EH (cell line): ENCODE measurements at regions not wholly inside any gene's neighbourhood (a gene's known extent, or its start where the extent isn't known, plus 50 kb on each side); places are given as distances from the start of the nearest gene placed in this dataset.

Experiments used
- DNase-seq: peaks from one replicate; pipeline ENCODE4 v3.0.0-alpha.2; 2015; ENCODE audit warnings: low read depth

DNA sequence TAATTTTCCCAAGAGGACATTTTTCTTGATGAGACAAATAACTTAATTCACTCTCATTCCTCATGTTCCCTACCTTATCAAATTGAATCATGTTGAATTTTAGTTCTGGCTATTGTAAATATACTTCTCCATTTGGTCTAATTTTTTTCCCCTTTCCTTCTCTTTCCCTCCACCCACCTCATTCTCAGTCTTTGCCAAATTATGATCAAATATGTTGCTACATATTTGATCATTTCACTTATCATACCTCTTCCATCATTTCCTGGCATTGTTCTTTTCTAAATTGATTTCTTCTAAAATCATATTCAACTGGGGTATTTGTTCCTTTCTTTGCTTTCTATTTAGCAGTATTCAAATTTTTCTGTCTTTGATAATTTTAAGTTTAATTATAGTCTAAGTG lies 52.3 kb downstream of the HDGFL1 start:
- DNase-seq = no peak

DNA sequence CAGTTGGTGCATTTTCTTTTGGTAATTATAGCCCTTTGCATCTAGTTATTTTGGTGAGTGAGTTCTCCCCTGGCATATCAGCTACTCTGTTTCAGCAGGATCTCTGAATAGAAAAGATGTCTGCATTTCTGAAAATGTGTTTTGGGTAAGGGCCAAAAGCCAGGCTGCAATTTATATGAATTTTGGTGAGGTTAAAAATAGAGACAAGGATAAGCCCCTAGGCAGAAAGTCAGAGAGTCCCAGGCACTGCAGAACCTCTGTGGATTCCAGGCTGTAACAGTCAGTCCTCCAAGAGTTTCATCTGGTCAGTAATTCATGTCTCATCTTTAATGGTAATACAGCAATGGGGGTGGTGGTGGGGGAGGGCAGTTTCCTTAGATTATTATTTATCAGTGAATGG lies 53.0 kb downstream of the HDGFL1 start:
- peak; percentile 80 for DNase-seq

DNA sequence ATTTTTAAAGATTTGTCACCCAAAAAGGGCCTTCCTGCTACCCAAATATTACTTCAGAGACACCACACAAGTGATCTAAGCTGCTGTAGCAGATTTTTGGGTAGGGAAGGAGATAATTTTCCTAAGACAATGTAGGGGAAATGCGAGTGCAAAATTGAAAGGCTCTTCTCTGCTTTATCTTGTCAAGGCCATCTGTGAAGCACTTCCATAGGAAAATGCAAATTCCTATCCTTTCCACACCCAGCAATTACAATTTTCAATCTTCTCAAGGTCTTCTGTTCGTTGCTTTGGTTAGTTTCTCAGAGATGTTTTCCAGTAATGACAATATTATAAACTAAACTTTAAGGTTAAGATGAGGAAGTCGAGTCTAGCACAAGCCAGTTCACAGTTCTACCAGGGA lies 53.4 kb downstream of the HDGFL1 start:
- DNase-seq = no peak

DNA sequence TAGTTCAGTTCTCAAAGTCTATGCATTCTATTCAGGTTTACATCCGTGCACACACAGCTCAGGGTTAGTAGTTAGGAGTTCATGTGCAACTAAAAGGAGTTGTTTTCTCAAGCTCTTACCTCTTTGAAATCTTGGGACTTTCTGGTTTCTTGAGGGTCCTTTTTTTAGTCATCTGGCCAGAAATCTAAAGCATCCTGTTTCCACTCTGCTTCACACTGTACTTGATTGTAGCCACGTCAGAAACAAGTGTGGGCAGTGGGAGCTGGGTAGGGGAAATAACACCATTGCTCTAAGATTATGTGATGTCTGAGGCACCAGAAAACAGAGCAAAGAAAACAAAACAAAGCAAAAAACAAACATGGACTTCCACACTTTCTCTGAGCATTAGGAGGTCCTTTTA lies 58.3 kb downstream of the HDGFL1 start:
- no peak for DNase-seq

DNA sequence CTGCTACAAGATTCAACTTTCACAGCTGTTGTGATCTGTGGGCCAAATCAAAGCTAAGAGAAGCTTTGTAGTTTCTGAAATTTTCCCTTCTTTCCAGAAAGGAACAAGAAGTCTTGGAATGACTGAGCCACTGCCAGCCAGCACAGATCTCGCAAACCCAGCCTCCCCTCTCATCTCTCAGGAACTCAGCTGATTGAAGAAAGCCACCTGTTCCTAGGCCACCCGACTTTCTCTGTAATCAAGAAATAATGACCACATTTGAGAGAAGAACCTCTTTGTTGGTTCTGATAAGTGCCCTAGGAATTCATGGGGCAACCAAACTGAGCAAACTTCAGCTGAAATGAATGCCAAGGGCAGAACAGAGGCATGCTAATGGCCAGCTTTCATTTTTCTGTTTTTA lies 61.7 kb downstream of the HDGFL1 start:
- no peak for DNase-seq

DNA sequence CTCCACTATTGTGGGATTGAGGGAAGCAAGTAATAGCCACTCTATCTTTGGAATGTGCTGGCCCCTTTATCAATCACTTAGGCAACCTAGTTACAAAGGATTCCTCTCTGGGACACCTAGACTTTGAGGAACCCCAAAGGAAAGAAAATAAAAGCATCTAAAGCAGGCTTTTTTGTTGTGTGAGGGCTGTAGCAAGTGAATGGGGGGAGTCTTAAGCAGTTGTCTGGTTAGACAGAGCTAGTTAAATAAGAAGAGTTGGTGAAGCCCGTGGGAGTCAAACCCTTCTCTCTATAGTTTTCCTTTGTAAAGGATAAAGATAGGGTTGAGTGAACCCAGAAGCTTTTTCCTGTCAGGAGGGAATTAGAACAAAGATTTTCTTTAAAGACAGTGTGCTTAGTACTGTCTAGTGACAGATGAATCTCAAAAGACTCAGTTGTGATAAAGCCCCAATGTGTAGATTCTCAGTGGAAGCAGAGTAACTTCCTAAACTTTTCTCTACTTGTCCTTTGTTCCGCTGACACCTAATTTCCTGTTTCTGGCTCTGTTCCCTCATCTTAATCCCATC lies 63.3 kb downstream of the HDGFL1 start:
- no peak for DNase-seq

DNA sequence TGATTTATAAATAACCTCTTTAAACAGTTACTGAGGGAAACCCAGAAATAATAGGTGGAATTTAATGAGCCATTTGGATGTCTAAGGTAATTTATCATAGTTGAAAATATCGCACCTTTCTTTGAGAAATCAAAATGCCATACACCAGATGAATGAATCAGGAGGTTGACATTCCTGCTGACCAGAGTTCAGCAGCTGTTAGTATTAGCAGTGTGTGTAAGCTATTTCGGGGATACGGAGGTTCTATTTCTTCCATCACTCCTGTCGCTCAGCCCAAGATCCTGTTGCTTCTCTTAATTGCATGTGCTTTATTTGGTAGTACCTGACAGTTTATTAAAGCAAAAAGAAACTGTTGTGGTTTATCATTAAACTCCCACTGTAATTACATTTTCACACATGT lies 67.1 kb downstream of the HDGFL1 start:
- DNase-seq = peak; percentile 12

DNA sequence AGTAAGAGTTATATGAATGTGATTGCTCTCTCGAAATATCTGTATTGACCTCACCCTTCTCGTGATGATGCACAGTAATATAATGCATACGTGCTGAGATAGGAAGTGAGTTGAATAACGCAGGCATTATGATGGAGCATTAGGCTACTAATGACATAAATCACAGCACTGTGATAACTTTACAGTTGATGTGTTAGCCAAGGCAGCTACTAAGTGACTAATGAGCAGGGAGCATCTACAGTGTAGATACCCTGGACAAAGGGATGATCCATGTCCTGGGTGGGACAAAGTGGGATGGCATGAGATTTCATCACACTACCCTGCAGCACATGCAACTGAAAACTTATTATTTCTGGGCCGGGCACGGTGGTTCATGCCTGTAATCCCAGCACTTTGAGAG lies 68.4 kb downstream of the HDGFL1 start:
- DNase-seq = no peak

DNA sequence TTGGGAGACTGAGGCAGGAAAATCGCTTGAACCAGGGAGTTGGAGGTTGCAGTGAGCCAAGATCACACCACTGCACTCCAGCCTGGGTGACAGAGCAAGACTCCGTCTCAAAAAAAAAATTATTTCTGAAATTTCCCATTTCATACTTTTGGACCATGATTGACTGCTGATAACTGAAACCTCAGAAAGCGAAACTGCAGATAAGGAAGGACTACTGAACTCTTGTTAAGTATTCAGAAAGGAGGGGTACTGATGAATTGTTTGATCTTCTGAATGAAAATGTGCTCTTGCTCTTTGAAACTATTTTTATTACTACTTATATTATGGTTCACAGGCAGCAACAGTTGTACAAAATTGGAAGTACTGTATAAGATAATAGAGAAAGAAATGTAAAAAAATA lies 69.0 kb downstream of the HDGFL1 start:
- DNase-seq = no peak

DNA sequence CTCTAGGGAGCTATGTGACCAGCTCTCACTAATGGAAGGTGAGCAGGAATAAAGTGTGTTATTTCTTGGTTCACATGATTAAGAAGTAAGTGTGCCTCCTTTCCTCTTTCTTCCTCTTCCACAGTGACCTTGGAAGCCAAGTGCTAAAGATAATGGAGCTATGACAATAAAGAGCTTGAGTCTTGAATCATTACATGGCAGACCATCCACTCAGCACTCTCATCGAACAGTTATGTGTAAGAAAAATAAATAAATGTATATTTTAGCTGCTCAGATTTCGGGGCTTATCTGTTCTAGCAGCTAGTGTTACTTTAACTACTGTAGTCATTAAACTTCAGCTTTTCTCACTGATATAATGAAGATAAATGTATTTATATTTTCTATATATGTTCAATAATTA lies 72.9 kb downstream of the HDGFL1 start:
- DNase-seq = peak; percentile 53

DNA sequence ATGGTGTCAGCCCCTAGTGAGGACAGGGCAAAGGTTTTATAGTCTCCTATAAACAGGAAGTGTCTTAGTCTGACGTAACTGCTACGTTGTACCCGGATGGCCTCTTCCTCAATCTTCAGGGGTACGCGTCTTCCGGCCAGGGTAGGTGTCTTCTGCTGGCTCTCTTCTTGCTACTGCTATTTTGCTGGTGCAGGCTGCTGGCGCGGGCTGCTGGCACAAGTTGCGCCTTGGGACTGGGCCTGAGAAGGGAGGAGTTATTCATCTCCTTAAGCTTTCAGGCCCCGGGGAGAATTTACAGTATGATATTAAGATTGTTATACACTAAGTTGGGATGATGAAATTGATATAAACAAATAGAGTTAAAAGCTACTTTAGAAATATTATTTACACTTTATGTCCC lies 74.4 kb downstream of the HDGFL1 start:
- DNase-seq = no peak

DNA sequence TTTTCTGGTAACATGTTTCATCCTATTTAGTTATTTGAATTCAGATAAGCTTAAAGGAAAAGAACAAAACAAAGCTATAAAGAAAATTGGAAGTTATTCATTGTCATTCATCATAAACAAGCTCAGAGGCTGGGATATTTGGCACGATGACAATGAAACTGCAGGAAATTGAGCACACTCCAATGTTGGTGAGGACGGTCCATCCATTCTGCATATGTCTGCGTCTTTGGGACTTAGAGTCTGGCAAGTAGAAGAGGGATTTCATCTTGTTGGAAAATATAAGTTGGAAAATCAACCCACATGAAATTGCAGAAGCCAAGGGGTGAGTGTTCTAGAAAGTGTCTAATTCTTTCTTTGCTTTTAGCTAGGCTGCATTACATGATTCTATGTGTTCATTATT lies 78.4 kb downstream of the HDGFL1 start:
- DNase-seq = no peak

DNA sequence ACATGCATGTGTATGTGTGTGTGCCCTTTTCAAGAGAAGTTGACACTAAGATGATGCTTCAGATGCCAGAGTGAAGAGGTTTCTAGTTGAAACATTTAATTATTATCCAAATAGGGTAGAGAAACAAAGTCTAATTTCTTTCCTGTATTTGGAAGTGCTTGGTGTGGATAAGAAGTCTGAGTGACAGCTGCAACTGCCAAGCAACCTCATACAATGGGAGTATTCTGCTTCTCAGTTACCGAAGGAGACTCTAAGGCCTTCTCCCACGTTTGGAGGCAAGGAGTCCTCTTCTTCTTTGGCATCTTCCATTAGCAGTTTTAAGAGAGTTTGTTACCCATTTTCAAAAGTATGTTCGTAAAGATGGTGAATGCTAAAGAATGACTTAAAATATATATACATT lies 82.4 kb downstream of the HDGFL1 start:
- DNase-seq = no peak

DNA sequence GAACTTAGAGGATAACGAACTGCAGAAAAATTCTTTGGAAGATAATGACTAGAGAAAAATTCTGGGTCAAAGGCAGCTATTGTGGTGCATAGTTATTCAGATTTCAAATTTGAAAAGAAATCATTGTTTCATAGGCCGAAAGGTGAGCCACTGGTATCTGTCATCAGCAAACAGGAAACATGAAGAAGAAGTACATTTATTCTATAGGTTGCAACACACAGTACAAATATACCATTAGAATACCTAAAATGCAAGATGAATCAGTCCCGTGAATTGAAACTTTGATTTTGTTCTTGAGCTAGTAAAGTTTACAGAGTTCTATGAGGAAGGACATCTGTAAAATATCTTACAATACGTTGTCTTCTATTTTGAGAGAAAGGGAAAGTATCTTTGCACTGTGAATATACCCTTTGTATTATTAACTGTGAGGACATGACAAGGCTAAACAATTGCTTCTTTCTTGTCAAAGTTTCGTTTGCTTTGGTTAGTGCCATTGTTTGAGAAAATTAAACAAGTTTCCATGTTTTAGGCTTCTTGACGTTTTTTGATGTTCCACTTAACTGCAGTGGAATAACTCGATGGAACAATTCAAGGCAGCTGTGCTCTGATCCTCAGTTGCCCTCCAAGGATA lies 84.7 kb downstream of the HDGFL1 start:
- no peak for DNase-seq

DNA sequence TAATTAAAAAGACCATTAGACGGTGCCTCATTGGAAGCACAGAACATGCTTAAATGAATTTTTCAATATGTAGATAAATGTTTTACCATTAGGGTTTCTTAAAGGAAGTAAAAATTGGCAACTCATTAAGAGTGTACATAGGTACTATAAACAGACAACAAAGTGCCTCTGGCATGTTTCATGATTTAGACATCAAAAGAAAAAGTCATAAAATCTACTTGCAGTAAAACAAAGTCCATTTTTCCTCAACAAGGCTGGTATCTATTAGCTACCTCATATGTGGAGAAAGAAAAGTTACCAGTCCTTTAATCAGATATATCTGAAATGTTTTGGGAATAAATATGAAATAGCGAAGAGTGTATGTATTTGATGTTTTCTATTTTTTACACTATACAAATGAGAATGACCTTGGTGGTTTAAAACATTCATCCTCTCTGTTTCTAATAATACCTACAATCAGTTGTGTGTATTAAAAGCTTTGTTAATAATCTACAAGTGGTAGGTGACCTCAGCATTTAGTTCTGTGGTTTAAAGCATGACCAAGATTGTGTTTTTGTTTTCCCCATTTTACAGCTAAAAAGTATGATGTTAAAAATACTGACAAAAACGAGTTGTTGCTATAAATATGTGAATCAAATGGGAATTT lies 87.5 kb downstream of the HDGFL1 start:
- no peak for DNase-seq

DNA sequence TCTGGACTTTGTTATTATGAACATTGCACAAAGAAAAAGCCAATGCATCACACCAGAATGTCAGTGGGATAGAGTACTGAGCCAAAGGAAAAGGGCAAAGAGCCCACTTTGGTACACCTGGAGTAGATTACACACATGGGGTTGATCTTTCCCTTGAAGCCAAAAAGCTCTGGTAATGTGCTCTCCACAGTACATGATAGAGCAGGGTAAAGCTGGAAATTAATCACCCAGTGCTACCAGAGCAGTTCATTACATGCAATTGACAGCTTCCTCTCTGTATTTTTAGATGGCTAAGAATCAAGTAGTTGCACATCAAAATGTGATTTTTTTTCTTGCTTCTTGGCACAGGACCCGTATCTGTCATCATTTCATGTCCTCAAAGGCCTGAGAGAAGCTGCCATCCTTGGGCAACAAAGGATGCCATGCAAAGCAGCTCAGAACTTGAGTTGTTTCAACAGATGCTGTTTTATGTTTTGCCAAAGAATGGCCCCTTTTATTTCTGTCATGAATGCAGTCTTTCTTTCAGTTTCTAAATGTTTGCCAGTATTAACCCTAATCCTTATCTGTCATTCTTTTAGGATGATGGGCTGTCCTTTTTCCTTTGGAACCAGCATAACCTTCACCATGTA lies 88.1 kb downstream of the HDGFL1 start:
- DNase-seq = no peak

DNA sequence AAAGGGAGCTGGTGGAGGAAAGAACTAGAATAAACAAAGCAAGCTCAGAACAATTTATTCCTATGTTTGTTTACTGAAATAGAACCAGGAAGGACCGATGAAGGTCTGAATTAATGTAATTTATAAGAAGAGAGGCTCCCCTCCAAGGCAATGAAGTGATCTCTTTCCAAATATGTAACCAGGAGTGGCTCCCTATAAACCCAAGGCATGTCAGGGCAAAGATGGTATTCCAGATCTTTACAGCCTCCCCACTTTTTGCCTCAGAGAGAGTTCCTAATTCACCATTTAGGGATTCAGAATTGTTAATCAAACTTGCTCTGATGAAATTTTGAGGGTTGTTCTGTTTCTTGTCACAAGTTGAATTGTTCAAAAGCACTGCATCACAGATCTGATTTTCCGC lies 88.8 kb downstream of the HDGFL1 start:
- no peak for DNase-seq

DNA sequence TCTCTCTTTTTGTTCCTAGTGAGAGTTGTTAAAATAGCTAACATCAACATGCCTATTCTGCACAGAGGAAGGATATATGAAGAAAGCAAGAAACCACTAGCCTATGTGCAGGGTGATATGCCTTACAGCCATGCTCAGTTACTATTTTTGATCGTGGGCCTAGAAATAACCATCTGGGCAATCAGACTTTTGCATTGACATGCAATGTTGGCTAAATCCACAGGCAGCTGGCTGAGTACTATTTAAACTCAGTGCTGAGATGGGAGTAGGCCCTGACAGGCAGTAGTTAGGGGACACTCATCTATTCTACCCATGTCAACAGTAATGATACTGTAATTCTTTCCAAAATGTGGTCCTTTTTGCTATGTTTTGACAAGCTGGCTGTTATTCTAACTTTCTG lies 89.6 kb downstream of the HDGFL1 start:
- DNase-seq = no peak

DNA sequence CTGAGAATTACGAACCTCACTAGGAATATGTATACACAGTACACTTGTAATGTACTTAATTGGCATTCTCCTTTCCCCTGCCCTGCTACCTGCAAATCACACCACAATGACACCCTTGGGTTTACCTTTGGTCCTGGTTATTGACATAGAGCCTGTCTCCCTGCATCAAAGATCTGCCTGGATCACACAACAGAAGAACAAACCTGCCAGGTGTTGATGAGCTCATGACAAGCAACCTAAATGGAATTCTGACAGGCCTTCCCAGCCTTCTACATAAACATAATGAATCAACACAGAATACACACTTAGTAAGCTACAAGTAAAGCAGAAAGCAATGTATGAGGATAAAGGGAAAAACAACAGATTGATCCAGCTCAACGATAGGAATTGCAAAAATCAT lies 95.6 kb downstream of the HDGFL1 start:
- no peak for DNase-seq

DNA sequence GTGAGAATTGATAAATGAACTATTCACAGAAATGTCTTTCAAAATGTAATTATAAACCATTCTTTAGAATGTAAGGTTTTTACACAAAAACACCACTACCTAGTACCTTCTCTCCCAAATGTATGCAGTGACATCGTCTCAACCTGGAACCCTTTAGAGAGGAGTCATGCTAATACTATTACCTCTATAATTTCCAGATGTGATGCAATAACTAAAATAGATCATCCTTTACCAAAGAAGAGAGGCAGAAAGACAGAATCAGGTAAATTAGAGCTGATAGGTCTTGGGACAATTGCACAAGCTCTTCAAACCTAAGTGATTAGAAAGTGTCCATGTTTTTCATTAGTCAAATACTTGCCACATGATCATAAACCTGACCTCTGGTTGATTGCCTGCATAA lies 96.7 kb downstream of the HDGFL1 start:
- no peak for DNase-seq

DNA sequence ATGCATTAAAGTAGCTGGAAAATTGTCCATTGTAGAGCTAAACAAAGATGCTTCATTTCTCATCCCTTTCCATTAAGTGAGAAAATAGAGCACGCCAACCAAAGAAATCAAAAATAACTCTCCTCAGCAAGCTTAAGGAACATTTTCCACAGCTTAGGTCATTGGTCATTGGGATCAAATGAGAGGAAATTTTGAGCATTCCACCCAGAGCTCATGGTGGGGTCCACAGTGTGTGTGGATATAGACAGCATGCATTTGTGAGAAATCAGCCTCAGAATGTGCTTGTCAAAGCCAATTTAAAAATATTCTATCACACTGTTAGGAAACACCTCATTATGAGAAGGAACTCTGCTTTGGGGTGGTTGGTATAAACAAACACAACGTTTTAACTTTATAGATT lies 97.2 kb downstream of the HDGFL1 start:
- peak; percentile 47 for DNase-seq

DNA sequence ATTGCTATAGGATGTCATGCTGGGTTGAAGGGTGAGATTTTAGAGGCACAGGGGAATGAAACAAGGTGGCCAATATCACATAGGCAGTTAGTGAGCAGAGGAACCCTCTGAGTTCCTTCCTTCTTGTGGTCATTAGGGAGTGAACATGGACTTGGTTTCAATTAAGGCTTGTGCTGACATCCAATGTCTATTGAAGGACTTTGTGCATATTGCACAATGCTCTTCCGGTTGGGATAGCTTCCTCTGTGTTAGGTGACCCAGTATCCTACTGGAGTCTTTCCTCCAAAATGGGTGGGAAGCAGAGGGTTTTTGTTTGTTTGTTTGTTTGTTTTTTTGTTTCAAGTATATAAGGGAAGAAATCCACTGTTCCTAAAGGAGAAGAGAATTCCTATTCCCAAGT lies 98.5 kb downstream of the HDGFL1 start:
- DNase-seq = no peak

DNA sequence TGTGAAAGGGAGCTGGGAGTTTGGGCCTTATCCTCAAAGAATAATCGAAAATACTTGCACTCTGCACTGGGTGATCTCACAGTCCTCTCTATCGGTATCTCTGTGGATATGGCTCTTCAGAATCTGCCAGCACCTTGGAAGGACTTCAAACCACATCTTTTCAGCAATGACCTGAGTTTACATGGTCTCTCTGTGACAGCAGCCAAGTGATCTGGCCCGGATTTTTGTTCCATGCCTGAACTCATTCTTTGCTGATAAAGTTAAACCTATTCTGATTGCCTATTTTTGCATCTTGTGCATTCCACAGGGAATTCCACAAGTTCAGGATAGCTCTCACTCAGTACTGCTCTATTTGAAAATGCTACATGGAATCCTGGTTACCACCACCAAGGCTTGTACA lies 98.9 kb downstream of the HDGFL1 start:
- DNase-seq = peak; percentile 17

DNA sequence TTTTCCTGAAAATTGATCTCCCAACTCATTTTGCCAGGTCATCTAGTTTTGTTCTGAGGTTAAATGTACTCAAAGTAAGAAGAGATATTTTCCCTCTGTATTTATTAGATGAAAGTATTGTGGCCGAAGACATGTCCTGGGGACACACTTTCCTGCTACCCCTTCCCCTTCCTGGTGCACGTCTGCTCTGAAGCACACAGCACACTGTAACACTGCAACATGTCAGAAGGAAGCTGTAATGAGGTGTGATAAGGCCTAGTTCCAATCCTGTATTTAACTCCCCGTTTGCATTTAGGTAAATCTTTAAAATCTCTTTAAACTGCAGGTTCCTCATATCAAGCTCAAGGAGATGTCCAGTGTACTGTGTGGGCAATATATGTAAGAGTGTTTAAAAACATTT lies 99.4 kb downstream of the HDGFL1 start:
- DNase-seq = no peak
